NCI-H2029 treated with DMSO at 0.1 percent for 48 hours (cell line): ENCODE measurements at regions not wholly inside any gene's neighbourhood (a gene's known extent, or its start where the extent isn't known, plus 50 kb on each side); places are given as distances from the start of the nearest gene placed in this dataset.

Source experiments
- DNase-seq: peaks from one replicate; lab custom pipeline; 2025; lab: John Stamatoyannopoulos, UW

DNA sequence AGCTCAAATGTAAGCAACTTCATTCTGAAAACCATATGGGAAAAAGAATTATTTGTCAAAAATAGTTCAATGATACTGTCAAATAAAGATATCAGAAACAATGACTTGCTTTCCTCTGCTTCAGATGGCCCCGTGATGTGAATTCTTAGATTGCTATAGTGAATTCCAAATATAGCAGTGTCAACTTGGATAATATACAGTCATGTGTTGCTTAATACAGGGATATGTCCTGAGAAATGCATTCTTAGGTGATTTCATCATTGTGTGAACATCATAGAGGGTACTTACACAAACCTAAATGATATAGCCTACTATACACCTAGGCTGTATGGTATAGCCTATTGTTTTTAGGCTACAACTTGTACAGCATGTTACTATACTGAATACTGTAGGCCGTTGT is 108.7 kb upstream of the MIS18BP1 start:
- no peak for DNase-seq

DNA sequence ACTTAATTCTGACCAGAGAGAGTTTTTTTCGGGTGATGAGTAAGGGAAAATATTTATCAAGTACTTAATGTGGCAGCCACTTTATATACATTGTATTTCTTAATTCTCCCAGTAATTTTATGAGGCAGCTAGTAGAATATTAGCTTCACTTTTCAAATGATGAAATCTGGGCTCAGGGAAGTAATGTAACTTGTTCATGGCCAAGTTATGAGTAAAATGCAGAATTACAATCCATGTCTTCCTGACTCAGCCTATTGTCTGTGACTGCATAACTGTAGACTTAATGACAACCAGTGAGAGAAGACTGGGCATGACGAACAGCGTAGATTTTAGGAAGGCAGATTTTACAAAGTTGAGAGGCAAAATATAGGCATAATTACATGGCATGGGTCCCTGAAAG is 106.7 kb upstream of the MIS18BP1 start:
- DNase-seq: no peak

DNA sequence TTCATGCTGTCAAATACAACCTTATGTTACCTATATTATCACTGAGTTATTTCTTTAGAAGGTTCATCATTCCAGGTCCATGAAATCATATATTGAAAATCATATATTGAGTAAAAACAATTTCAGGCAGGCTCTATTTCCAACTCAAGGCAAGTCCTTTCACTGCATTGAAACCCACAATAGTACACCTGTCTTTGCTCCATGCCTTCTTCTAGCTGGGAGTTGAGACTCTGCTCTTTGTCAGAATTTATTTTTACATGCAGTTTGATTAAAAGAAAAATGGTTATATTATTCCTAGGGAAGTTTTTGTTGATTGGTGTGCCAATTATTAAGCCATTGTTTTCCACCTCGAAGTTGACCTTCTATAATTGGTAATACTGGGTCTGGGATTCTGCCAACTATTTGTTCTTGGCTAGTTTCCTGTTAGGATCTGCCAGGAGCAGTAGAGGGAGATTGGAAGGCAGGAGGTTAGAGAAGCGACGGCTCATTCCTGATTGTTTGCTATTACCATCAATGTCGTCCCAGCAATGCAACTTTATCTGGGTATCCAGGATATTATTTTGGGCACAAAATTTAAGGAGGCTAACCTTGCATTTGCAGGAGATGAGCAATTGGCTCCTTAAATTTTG is 79.5 kb upstream of the MIS18BP1 start:
- no peak for DNase-seq

DNA sequence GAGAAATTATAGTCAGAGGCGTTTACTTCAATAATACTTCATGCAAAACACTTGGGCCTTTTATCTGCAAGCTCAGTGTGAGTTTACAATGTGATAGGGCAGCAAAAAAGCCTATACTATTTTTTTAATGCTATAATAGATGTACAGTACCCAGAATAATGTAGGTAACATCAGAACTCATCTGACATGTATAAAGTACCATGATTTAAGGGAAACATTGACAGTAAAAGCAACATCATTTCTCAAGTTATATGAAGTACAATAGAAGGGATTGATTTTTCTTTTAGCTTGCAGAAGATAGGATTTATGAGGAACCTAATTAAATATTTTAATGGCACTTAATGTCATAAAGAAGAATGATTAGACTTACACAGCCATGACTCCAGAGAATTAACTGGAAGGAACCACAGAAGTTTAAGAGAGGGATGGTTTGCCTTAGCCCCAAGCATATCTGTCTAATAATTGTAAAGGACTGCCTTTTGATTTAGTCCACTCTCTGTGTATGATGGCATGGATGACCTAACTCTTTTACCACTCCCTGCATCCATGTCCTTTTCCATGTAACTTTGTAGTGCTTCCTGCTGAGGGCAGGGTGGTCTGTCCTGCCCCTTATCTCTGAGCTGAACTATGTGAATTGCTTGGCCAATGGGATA is 55.9 kb upstream of the MIS18BP1 start:
- DNase-seq: no peak
